PC-3 (cell line): ENCODE measurements at regions not wholly inside any gene's neighbourhood (a gene's known extent, or its start where the extent isn't known, plus 50 kb on each side); places are given as distances from the start of the nearest gene placed in this dataset.

ENCODE experiments used
- CTCF ChIP-seq: fragments of 300-600 bp; sonication (generic); conservative IDR thresholded peaks from 2 replicates; pipeline ENCODE4 v1.5.1; 2017; ENCODE audit warnings: antibody characterized with exemption, low read depth, mild to moderate bottlenecking, low read length
- EZH2 ChIP-seq: fragments of 300-600 bp; sonication (generic); IDR thresholded peaks from one replicate; pipeline ENCODE4 v1.6.1; 2017; ENCODE audit warnings: antibody characterized with exemption, mild to moderate bottlenecking, low read length; ENCODE audit not compliant: unreplicated experiment

- TF ChIP-seq CTCF (no peak), EZH2 (no peak)
These were observed 789.9 kb upstream of the LRRC4C start for GRCh38 chr11:42249401-42249800.
